ENCODE measurements at regions not wholly inside any gene's neighbourhood (a gene's known extent, or its start where the extent isn't known, plus 50 kb on each side); places are given as distances from the start of the nearest gene placed in this dataset.

DNA sequence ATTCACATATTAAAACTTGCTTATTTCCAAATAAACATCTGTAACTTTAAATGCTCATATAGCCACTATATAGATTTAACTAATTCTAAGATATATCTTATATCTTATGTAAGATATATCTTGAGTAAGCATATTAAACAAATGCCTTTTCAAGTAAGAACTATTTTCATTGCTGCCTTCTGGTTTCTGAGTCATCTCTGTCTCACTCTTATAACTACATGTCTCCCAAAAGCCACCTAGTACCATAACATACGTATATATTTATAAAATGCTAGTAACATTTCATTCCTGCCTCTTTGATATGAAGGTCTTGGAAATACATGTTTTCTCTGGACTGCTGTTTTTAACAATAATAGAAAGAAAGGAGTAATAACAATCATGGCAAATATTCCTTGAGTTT, 429.5 kb downstream of the DTWD2 start:
- Mint-ChIP-seq H3K9me3 (no peaks in the 10 kb centered on the region), H3K4me3 (no peak overlapping the region), H3K4me1 (peaks cover 21% of the 10 kb centered on the region), H3K36me3 (ENCODE audit: low read depth) (no peaks in the 10 kb centered on the region), H3K27ac (ENCODE audit: unreplicated experiment) (no peak overlapping the region), H3K27me3 (ENCODE audit: low read depth) (no peaks in the 10 kb centered on the region)
- DNase-seq (ENCODE audit: low read depth, low spot score) = no peak
- TF ChIP-seq, protein P1, sequence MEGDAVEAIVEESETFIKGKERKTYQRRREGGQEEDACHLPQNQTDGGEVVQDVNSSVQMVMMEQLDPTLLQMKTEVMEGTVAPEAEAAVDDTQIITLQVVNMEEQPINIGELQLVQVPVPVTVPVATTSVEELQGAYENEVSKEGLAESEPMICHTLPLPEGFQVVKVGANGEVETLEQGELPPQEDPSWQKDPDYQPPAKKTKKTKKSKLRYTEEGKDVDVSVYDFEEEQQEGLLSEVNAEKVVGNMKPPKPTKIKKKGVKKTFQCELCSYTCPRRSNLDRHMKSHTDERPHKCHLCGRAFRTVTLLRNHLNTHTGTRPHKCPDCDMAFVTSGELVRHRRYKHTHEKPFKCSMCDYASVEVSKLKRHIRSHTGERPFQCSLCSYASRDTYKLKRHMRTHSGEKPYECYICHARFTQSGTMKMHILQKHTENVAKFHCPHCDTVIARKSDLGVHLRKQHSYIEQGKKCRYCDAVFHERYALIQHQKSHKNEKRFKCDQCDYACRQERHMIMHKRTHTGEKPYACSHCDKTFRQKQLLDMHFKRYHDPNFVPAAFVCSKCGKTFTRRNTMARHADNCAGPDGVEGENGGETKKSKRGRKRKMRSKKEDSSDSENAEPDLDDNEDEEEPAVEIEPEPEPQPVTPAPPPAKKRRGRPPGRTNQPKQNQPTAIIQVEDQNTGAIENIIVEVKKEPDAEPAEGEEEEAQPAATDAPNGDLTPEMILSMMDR (conservative IDR thresholded peaks at IDR 0.05) = no peak

DNA sequence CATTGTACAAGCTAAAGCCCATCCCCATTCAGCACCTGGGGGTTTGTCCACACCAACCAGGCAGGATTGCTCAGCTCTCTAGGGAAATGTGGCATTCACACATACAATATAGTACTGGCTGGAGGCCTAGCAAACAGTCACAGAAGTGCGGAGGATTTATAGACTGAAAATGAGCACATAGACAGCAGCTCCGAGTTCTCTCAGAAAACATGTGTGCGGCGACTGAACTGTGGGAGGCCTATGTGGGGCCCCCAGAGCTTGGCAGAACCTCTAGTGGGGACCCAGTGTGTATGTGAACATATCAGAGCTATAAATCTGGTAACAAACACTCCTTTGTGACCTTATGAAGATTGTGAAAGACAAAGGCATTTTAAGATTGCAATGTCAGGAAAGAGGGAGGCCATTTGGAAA, 431.1 kb downstream of the DTWD2 start:
- Mint-ChIP-seq H3K36me3 (ENCODE audit: low read depth) (no peaks in the 10 kb centered on the region), H3K27ac (ENCODE audit: unreplicated experiment) (peak overlapping the region; percentile 87), H3K27me3 (ENCODE audit: low read depth) (no peaks in the 10 kb centered on the region), H3K4me1 (peaks cover 12% of the 10 kb centered on the region), H3K9me3 (no peaks in the 10 kb centered on the region), H3K4me3 (no peak overlapping the region)
- no peak for DNase-seq (ENCODE audit: low read depth, low spot score)
- TF ChIP-seq, protein P1 (conservative IDR thresholded peaks at IDR 0.05) = no peak

DNA sequence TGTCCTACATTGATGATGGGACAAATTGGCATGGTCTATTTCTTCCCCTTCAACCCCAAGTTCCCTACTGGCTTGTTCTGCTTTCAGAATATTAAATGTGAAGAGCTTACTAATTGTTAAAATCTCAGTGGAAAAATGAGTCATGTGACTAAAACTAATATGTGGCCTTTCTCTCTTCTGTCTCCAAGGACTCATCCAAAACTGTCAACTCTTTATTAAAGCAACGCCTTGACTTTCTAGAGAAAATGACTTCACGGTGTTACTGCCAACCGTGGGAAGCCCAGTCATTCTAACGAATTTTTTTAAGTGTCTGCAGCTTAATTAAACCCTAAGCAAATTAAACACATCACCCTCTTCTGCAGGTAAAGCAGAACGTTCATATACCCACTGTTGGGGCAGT, 431.6 kb downstream of the DTWD2 start:
- TF ChIP-seq, protein P1 (conservative IDR thresholded peaks at IDR 0.05) = no peak
- Mint-ChIP-seq H3K27ac (ENCODE audit: unreplicated experiment) (no peak overlapping the region), H3K4me1 (peaks cover 9% of the 10 kb centered on the region), H3K9me3 (no peaks in the 10 kb centered on the region), H3K36me3 (ENCODE audit: low read depth) (no peaks in the 10 kb centered on the region), H3K4me3 (no peak overlapping the region), H3K27me3 (ENCODE audit: low read depth) (no peaks in the 10 kb centered on the region)
- DNase-seq (ENCODE audit: low read depth, low spot score) = no peak

DNA sequence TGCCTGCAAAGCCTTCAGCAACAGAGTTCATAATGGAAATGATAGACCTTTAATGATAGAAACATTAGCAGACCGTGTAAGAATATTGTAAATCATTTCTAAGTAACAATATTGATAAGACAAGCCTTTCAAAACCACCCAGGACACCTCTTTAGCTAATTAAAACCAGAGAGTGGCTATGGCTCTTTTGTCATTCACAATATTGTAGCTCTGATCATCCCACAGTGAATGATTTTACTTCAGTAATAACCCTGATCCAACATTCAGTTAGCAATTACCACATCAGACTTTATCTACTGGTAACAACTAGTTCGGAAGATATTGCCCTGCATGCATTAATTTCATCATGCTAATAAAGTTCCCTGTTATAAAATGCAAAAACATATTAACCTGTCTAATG, 432.6 kb downstream of the DTWD2 start:
- TF ChIP-seq, protein P1 (conservative IDR thresholded peaks at IDR 0.05) = no peak
- H3K27me3 Mint-ChIP-seq (ENCODE audit: low read depth) = no peaks in the 10 kb centered on the region
- H3K27ac Mint-ChIP-seq (ENCODE audit: unreplicated experiment) = no peak overlapping the region
- no peak overlapping the region for H3K4me3 Mint-ChIP-seq
- no peak for DNase-seq (ENCODE audit: low read depth, low spot score)
- no peaks in the 10 kb centered on the region for H3K36me3 Mint-ChIP-seq (ENCODE audit: low read depth)
- H3K9me3 Mint-ChIP-seq = no peaks in the 10 kb centered on the region
- H3K4me1 Mint-ChIP-seq = peaks cover 7% of the 10 kb centered on the region

DNA sequence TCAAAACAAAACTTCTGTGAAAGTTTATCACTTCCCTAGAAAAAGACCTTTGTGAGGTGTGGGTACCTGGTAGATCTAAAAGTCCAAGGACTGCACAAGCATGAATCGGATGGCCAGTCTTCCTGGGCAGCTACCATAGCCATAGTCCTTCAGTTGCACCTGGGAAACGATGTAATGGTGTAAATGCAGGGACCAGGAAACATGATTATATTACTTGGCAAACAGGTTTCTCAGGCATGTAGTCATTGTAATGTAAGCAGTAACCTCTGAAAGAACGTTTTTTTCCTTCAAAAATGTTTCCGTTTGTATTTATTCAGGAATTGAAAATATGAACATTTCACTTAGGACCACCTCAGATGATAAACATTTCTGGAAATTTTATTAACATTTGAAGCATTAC, 433.4 kb downstream of the DTWD2 start:
- Mint-ChIP-seq H3K4me3 (no peak overlapping the region), H3K36me3 (ENCODE audit: low read depth) (no peaks in the 10 kb centered on the region), H3K4me1 (peaks cover 7% of the 10 kb centered on the region), H3K27ac (ENCODE audit: unreplicated experiment) (no peak overlapping the region), H3K9me3 (no peaks in the 10 kb centered on the region), H3K27me3 (ENCODE audit: low read depth) (no peaks in the 10 kb centered on the region)
- TF ChIP-seq, protein P1 (conservative IDR thresholded peaks at IDR 0.05) = no peak
- DNase-seq (ENCODE audit: low read depth, low spot score) = no peak

DNA sequence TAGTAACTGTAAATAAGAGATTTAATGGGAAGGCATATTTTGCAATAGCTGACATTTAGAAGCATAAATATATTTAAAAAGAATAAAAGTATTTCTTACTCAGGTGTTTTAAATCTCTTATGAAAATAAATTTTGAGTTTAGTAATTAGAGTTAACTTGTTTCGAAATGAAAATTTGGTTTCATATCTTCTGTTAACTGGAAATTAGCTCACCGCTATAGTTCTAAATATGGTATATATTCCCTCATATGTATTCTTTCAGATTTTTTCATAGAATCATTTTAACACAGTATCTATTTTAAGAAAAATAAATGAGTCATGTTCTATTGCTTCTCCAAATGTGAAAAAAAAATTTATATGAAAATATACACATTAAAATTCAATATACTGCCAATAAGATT, 434.1 kb downstream of the DTWD2 start:
- TF ChIP-seq, protein P1 (conservative IDR thresholded peaks at IDR 0.05) = no peak
- Mint-ChIP-seq H3K27ac (ENCODE audit: unreplicated experiment) (no peak overlapping the region), H3K9me3 (no peaks in the 10 kb centered on the region), H3K4me1 (peaks cover 7% of the 10 kb centered on the region), H3K27me3 (ENCODE audit: low read depth) (no peaks in the 10 kb centered on the region), H3K4me3 (no peak overlapping the region), H3K36me3 (ENCODE audit: low read depth) (no peaks in the 10 kb centered on the region)
- DNase-seq (ENCODE audit: low read depth, low spot score) = no peak

Measured in neural crest cell (in vitro differentiated cells).